Epithelial cell of proximal tubule (primary cell): ENCODE measurements at regions not wholly inside any gene's neighbourhood (a gene's known extent, or its start where the extent isn't known, plus 50 kb on each side); places are given as distances from the start of the nearest gene placed in this dataset.

Experiments used
- DNase-seq: peaks from one replicate; pipeline ENCODE4 v3.0.0-alpha.2; 2011; ENCODE audit warnings: low read depth
- H3K4me3 ChIP-seq: 2 replicates; pipeline ENCODE4 v1.5.1; 2011; ENCODE audit warnings: low read depth, mild to moderate bottlenecking, low read length
- CTCF ChIP-seq: conservative IDR thresholded peaks from 2 replicates; pipeline ENCODE4 v1.5.1; 2012; ENCODE audit warnings: low read depth, mild to moderate bottlenecking, low read length

DNA sequence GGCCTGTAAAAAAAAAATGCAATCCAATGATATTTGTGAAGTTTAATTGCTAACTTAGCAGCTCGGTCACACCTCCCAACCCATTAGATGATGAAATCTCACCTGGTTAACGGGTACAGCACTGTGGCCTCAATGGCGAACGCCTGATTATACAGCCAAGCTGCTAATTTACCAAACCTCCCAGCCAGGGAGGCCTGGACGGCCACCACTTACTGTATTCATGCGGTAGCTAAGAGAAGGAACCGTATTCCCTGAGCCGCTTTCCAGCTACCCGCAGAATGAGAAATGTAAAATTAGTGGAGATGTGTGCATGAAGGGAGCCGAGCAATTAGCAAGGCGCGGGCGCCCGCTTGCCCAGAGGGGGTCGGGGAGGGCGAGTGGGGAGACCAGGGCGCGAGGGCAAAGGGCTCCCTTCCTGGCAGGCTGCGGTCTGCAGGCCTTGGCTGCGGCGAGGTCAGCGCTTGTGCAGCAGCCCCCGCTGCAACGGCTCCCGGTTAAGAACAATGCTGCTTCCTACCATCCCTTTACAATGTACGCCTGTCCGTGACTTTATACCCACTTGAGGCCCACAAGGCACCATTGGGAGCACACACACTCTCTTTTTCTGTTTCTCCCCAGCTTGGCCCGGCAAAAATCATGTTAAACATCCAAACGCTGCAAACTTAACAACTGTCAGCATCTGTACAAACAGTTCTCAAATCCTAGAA lies 70.4 kb upstream of the TBCA start:
- no peak for DNase-seq
- no peak overlapping the region for H3K4me3 ChIP-seq

GRCh38 chr5:77845324-77845646 lies 69.1 kb upstream of the TBCA start:
- DNase-seq = no peak
- no peak overlapping the region for H3K4me3 ChIP-seq

More for the DNA sequence above, 70.4 kb upstream of the TBCA start:
- no peak for TF ChIP-seq CTCF

GRCh38 chr5:77844623-77845323 lies 68.6 kb upstream of the TBCA start:
- no peak for DNase-seq
- TF ChIP-seq CTCF = peak; percentile 19
- peak overlapping the region; percentile 60 for H3K4me3 ChIP-seq

More at GRCh38 chr5:77845324-77845646, 69.1 kb upstream of the TBCA start:
- TF ChIP-seq CTCF = no peak

DNA sequence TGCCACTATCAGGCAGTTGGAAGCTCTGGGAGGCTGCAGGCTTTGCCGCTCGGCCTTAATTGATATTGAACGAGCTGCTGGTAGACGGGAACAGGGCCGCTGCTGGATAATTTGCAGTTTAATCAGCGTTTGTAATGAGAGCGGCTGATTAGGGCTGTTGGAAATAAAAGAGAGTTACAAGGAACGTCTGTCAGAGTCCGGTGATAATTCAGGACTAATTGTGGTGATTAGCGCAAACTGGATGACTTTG lies 68.2 kb upstream of the TBCA start:
- DNase-seq = no peak
- TF ChIP-seq CTCF = no peak
- peak overlapping the region; percentile 60 for H3K4me3 ChIP-seq

DNA sequence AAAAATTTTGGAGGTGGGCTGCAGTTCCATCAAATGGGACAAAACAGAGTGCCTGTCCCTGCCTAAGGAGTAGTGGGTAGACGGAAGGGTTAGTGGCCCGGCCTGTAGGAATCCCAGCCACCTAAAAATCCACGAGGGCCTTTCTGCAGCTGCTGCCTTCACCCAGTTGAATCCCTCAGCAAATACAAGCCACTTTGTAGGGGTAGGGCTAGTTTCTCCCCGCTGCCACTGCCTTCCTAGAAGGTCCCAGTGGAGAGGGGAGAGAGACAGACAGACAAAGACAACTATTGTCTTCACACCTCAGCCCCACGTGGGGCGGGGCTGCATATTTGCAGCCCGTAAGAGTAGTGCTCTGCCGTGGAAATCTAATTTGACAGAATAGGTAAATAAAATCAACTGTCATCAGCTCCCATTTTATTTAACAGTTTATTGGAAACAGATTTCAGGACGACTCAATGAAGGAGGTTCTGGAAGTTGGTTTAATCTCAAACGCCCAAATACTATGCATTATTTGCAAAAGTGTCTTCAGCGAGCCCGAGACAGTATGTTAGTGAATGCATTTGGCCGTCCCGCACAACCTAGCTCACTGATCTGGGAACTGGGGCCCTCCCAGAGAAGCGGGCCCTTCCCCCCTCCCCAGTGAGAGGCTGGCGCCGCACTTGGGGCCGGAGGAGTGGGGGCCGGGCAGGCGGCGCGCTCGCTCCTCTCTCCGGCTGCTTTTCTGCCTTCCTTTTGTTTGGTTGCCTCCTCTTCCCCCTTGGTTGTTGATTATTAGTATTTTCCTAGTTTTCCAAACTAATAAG lies 67.6 kb upstream of the TBCA start:
- DNase-seq = no peak
- H3K4me3 ChIP-seq = peak overlapping the region; percentile 60
- TF ChIP-seq CTCF = no peak

GRCh38 chr5:77842243-77842642 lies 66.1 kb upstream of the TBCA start:
- no peak overlapping the region for H3K4me3 ChIP-seq
- TF ChIP-seq CTCF = no peak
- DNase-seq = no peak
